ENCODE measurements at regions not wholly inside any gene's neighbourhood (a gene's known extent, or its start where the extent isn't known, plus 50 kb on each side); places are given as distances from the start of the nearest gene placed in this dataset.

- no peak for DNase-seq
Observed at GRCh38 chr7:93015101-93015778, 102.5 kb downstream of the SAMD9 start.

- no peak for DNase-seq
Observed at GRCh38 chr7:93014410-93014809, 103.4 kb downstream of the SAMD9 start.

- DNase-seq = no peak
Observed at GRCh38 chr7:93013446-93014061, 104.2 kb downstream of the SAMD9 start.

GRCh38 chr7:93011351-93012294 lies 106.2 kb downstream of the SAMD9 start:
- DNase-seq = no peak

GRCh38 chr7:93008833-93009232 lies 108.9 kb downstream of the SAMD9 start:
- no peak for DNase-seq

GRCh38 chr7:93006480-93007095 lies 111.2 kb downstream of the SAMD9 start:
- DNase-seq = no peak

GRCh38 chr7:93004906-93005305 lies 112.9 kb downstream of the SAMD9 start:
- DNase-seq = no peak

- no peak for DNase-seq
Observed at GRCh38 chr7:92997719-92998118, 120.1 kb downstream of the SAMD9 start.

GRCh38 chr7:92997152-92997551 lies 120.6 kb downstream of the SAMD9 start:
- DNase-seq = no peak

GRCh38 chr7:92994901-92995300 lies 122.9 kb downstream of the SAMD9 start:
- DNase-seq = no peak

GRCh38 chr7:92992932-92993331 lies 124.8 kb downstream of the SAMD9 start:
- no peak for DNase-seq

GRCh38 chr7:92992483-92992882 lies 125.3 kb downstream of the SAMD9 start:
- DNase-seq = no peak

- no peak for DNase-seq
Observed at GRCh38 chr7:92991190-92991589, 126.6 kb downstream of the SAMD9 start.

- no peak for DNase-seq
Observed at GRCh38 chr7:92988941-92989545, 128.7 kb downstream of the SAMD9 start.

- no peak for DNase-seq
Observed at GRCh38 chr7:92988051-92988450, 129.7 kb downstream of the SAMD9 start.

GRCh38 chr7:92987538-92987937 lies 130.2 kb downstream of the SAMD9 start:
- DNase-seq = no peak

- DNase-seq = no peak
Observed at GRCh38 chr7:92987095-92987494, 130.7 kb downstream of the SAMD9 start.

- no peak for DNase-seq
Observed at GRCh38 chr7:92982928-92983327, 134.9 kb downstream of the SAMD9 start.

GRCh38 chr7:92976931-92977330 lies 140.6 kb upstream of the CDK6 start:
- no peak for DNase-seq

GRCh38 chr7:92973974-92974373 lies 137.6 kb upstream of the CDK6 start:
- DNase-seq = no peak

GRCh38 chr7:92973293-92973731 lies 136.9 kb upstream of the CDK6 start:
- no peak for DNase-seq

GRCh38 chr7:92972441-92972840 lies 136.1 kb upstream of the CDK6 start:
- no peak for DNase-seq

- DNase-seq = no peak
Observed at GRCh38 chr7:92969061-92969460, 132.7 kb upstream of the CDK6 start.
